ENCODE measurements at regions not wholly inside any gene's neighbourhood (a gene's known extent, or its start where the extent isn't known, plus 50 kb on each side); places are given as distances from the start of the nearest gene placed in this dataset.

DNA sequence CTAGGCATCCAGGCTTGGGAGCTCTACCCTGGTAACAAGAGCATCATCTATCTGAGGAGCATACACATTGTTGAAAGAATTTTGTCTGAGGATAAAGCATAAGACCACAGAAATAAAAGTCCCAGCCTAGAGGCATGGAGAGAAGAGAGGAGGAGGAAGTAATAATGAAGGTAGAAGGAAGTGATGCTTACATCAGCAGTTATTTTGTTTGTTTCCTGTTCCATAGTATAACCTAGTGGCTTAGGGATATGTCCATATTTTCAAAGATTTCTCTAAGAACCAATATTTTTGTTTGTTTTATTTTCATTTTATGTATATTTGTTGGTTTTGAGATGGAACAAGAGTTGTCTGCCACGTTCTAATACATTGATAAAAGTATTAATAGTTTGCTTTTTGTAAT lies 407.4 kb upstream of the SETBP1 start:
- Histone ChIP-seq H3K9me3 (no peaks in the 10 kb centered on the region), H3K27me3 (no peaks in the 10 kb centered on the region), H3K4me3 (no peak overlapping the region), H3K4me1 (no peaks in the 10 kb centered on the region), H3K36me3 (no peaks in the 10 kb centered on the region), H3K27ac (no peak overlapping the region)
- no peak for DNase-seq
- 50 to 74% (median 56%) methylated on average over 1 of the region's 1 CpG for WGBS, 5 donors
- no peak for TF ChIP-seq POLR2AphosphoS5 (IDR thresholded peaks at IDR 0.05)
- intact Hi-C loops (cut with DNase I; ENCODE audit: low total_unique reads): no loop called here

DNA sequence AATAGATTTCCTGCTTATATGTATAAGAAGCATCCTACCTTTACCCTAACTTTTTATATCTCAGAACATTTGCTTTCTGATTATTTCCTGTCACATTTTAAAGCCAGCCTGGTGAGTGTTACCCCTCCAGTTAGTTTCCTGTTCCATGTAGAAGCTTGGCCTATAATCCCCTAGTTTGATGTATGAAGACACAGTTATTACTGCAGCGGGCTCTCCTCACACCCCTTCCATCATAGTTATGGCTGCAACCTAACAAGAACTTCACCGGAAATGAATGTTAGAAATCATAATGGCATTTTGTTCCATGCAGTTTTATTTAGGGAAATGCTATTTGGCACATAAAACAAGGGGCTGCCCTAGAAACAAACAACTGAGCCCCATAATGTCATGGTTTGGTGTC lies 400.2 kb upstream of the SETBP1 start:
- TF ChIP-seq EP300 (IDR thresholded peaks at IDR 0.05) (no peak), POLR2A (IDR thresholded peaks at IDR 0.05) (no peak), POLR2AphosphoS5 (IDR thresholded peaks at IDR 0.05) (no peak)
- TF ChIP-seq, protein P1, sequence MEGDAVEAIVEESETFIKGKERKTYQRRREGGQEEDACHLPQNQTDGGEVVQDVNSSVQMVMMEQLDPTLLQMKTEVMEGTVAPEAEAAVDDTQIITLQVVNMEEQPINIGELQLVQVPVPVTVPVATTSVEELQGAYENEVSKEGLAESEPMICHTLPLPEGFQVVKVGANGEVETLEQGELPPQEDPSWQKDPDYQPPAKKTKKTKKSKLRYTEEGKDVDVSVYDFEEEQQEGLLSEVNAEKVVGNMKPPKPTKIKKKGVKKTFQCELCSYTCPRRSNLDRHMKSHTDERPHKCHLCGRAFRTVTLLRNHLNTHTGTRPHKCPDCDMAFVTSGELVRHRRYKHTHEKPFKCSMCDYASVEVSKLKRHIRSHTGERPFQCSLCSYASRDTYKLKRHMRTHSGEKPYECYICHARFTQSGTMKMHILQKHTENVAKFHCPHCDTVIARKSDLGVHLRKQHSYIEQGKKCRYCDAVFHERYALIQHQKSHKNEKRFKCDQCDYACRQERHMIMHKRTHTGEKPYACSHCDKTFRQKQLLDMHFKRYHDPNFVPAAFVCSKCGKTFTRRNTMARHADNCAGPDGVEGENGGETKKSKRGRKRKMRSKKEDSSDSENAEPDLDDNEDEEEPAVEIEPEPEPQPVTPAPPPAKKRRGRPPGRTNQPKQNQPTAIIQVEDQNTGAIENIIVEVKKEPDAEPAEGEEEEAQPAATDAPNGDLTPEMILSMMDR (IDR thresholded peaks at IDR 0.05): no peak
- Histone ChIP-seq H3K4me1 (no peaks in the 10 kb centered on the region), H3K27ac (no peak overlapping the region), H3K36me3 (no peaks in the 10 kb centered on the region), H3K27me3 (no peaks in the 10 kb centered on the region), H3K4me3 (no peak overlapping the region), H3K9me3 (no peaks in the 10 kb centered on the region)
- WGBS, 5 donors: 77 to 89% (median 82%) methylated on average over 2 of the region's 2 CpGs
- no peak for DNase-seq
- intact Hi-C loops (cut with DNase I; ENCODE audit: low total_unique reads): no loop called here

DNA sequence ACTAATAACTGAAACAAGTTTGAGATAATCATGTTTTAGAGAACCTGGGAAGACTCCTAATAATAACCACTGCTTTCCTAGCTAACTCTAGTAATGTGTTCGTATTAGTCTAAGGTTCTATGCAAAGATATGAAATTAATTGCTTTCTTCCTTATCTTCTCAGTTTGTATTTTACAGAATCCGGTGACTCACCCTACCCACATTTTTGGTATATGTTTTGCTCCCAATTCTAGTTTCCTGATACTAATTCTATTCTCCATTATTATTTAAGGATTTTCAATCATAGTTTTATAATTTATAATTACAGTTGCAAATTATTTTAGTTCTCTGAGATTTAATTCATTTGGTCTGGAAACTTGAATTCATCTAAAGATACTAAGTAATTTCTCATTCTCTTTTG lies 394.6 kb upstream of the SETBP1 start:
- H3K4me3 ChIP-seq: no peak overlapping the region
- intact Hi-C loops (cut with DNase I; ENCODE audit: low total_unique reads): no loop called here
- no peaks in the 10 kb centered on the region for H3K36me3 ChIP-seq

DNA sequence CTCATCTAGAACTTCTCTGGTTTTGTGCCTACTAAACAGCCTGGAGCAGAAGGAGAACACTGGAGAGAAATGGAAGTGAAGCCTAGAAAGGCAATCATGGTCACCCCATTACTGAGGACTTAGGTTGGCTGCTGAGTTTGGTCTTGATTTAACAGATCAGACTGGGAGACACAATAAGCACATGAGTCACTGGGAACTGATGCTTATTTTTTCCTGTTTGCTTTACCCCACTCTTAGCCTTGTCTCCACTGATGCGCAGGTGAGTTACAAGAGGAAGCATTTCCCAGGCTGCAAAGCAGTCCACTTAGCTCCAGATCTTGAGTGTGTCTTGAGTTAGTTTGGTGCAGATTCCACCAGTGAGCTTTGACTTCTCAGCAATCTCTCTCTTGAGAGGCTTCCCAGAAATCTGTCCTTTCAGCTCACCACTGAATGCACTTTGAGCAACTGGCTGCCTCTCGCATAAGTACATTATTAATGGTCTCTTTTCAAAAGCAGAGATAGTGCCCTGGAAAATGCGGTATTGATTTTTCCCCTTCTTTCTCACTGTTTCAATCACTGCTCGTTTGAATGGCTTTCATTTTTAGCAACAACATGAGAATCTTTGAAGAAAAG lies 390.2 kb upstream of the SETBP1 start:
- peaks cover 0 to 4% (median 0%) of the 10 kb centered on the region in 3 donors for H3K27me3 ChIP-seq
- TF ChIP-seq POLR2AphosphoS5 (IDR thresholded peaks at IDR 0.05) (no peak), POLR2A (IDR thresholded peaks at IDR 0.05) (no peak), EP300 (IDR thresholded peaks at IDR 0.05) (no peak)
- TF ChIP-seq, protein P1 (IDR thresholded peaks at IDR 0.05): no peak
- no peaks in the 10 kb centered on the region for H3K9me3 ChIP-seq
- WGBS, 5 donors: 54 to 65% (median 59%) methylated on average over 4 of the region's 4 CpGs
- H3K27ac ChIP-seq: no peak overlapping the region
- no peak overlapping the region for H3K4me3 ChIP-seq
- no peaks in the 10 kb centered on the region for H3K36me3 ChIP-seq
- intact Hi-C loops (cut with DNase I; ENCODE audit: low total_unique reads): no loop called here
- no peaks in the 10 kb centered on the region for H3K4me1 ChIP-seq
- peak in 1 of 2 donors; percentile 3 for DNase-seq

More for the DNA sequence above, 394.6 kb upstream of the SETBP1 start:
- no peak for DNase-seq
- no peaks in the 10 kb centered on the region for H3K4me1 ChIP-seq
- TF ChIP-seq POLR2AphosphoS5 (IDR thresholded peaks at IDR 0.05) (no peak), EP300 (IDR thresholded peaks at IDR 0.05) (no peak), POLR2A (IDR thresholded peaks at IDR 0.05) (no peak)
- TF ChIP-seq, protein P1 (IDR thresholded peaks at IDR 0.05): no peak
- H3K27ac ChIP-seq: no peak overlapping the region
- H3K9me3 ChIP-seq: no peaks in the 10 kb centered on the region
- 55 to 80% (median 71%) methylated on average over 2 of the region's 2 CpGs for WGBS, 5 donors
- peaks cover 0 to under 1% (median 0%) of the 10 kb centered on the region in 3 donors for H3K27me3 ChIP-seq

DNA sequence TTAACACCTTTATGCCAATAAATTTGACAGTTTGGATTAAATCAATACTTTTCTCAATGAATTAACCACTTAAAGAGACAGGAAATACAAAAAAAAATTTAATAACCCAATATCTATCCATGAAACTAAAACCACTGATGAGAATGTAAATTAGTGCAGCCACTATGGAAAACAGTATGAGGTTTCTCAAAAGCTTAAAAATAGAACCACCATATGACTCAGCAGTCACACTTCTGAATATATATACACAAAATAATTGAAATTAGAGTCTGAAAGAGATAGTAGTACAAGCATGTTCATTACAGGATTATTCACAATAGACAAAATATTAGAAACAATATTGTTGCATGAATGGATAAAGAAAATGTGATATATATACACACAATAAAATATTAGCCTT lies 382.1 kb upstream of the SETBP1 start:
- Histone ChIP-seq H3K4me3 (no peak overlapping the region), H3K9me3 (peaks cover 0 to 9% (median 7%) of the 10 kb centered on the region in 4 donors), H3K4me1 (no peaks in the 10 kb centered on the region), H3K36me3 (no peaks in the 10 kb centered on the region), H3K27me3 (no peaks in the 10 kb centered on the region), H3K27ac (no peak overlapping the region)
- intact Hi-C loops (cut with DNase I; ENCODE audit: low total_unique reads): no loop called here
- no peak for DNase-seq
- TF ChIP-seq POLR2A (IDR thresholded peaks at IDR 0.05) (no peak), POLR2AphosphoS5 (IDR thresholded peaks at IDR 0.05) (no peak), EP300 (IDR thresholded peaks at IDR 0.05) (no peak)
- TF ChIP-seq, protein P1 (IDR thresholded peaks at IDR 0.05): no peak
